HK-2 (cell line): ENCODE measurements at regions not wholly inside any gene's neighbourhood (a gene's known extent, or its start where the extent isn't known, plus 50 kb on each side); places are given as distances from the start of the nearest gene placed in this dataset.
A peak's percentile ranks its signal among the peaks of the same experiment; 100 is the strongest.

Experiments used
- DNase-seq: peaks from one replicate; pipeline ENCODE4 v3.0.0-alpha.2; 2018; ENCODE audit not compliant: unreplicated experiment

- no peak for DNase-seq
These were observed 116.6 kb upstream of the PROX1 start for GRCh38 chr1:213871179-213871578.

DNA sequence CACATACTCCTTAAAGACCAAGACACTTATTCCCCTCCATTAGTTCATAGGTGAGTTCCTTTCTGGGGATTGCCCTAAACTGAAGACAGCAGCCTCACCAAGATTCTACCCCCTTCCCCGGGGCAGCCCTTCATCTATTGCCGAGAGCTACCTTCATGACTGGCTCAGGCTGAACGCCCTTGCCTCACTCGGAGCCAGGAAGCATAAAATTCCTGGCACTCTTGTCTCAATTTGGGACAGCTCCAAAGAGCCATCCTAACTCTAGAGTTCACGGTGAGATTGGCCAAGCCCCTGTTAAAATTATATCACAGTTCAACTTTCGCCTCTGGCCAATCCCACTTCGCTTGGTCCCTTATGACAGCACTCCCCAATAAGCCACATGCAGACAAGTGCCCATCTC, 113.0 kb upstream of the PROX1 start:
- no peak for DNase-seq

DNA sequence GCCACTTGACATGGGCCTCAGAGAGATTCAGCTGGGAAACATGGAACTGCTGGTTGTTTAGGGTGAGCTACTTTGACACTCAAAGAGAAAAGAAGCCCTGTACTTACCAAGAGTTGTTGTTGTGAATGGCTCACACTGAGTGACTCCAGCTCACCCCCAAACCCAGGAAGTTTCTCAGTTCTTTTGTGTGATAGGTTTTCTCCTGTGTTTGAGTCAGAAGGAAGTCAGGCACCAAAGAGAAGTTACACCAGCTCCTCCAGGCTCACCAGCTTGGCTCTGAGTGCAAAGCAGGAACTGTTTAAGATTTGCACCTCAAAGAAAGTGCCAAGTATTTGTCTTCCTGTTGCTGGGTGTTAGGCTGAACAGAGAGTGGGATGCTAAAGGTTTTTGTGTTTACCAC, 111.2 kb upstream of the PROX1 start:
- no peak for DNase-seq

DNA sequence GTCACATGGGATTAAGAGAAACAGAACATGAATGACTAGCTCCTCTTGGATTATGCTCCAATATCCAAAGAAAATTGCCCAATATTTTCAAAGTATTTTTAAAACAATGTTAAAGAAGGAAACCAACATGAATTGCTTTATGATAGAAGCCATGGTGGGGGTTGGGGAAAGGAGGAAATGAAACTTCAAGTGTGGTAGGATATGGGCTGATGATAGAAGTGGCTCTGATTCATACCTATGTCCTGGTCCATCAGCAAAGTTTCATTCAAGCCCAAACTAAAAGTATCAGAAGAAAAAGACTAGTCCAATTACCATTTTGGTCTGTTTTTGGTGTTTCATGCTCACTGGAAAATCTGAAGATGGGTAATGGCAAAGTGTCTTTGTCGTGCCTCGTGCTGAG, 104.2 kb upstream of the PROX1 start:
- no peak for DNase-seq

- DNase-seq = no peak
These were observed 103.4 kb upstream of the PROX1 start for GRCh38 chr1:213884402-213884801.

GRCh38 chr1:213884942-213885341, 102.8 kb upstream of the PROX1 start:
- DNase-seq = no peak

DNA sequence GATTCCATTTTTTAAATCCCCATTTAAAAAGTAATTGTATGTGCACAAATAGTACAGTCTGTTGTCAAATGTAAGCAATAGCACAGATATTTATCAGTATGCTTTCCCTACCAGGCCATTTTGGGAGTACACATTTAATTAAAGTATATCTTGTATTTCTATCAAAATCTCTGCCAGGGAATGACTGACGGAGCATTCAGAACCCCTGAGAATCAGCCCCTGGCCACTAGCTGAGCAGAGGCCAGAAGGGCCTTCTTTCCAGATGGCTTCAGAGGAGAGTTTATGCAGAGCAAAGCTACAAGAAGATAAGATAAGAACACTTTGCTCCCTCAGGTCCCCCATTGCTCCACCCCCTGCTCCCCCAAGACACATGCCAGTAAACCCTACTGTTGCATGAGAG, 99.9 kb upstream of the PROX1 start:
- DNase-seq = no peak

DNA sequence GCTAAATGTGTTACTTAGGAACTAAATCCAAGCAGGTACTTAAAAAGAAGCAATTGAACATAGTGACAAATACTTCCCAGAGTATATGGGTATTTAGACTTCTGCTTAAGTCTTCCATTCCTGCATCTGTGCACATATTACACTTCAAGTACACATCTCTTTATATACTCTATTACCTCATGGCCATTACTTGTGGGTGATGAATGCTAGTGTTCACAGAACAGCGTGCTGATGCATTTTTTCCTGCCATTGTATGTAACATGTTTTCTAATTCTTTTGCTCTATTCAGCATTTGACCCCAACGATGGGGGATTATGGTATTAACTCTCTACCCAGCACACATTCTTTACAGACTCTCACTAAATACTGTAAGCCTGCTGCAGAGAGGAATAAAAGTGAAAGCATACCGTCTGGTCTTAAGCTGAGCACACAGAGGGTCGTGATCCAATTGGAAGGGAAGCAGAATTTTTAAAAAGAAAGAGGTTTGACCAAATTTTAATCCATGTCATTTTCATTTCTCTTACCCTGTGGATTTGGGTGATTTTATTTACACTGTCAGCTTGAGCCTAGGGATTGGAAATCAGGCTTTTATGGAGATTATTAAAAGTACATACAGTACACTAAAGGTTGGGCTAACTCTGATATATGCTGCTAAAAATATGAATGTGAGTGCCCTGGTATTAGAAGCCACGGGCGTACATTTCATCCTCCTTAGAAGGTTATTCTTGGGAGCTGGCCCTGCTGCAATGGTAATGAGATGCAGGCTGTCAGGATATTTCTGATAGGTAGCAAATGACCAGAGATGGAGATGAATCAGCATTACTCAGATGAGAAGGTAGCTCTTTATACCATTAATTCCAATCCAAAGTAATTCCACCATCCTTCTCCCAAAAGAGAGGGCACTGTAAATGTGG, 95.5 kb upstream of the PROX1 start:
- DNase-seq = no peak

DNA sequence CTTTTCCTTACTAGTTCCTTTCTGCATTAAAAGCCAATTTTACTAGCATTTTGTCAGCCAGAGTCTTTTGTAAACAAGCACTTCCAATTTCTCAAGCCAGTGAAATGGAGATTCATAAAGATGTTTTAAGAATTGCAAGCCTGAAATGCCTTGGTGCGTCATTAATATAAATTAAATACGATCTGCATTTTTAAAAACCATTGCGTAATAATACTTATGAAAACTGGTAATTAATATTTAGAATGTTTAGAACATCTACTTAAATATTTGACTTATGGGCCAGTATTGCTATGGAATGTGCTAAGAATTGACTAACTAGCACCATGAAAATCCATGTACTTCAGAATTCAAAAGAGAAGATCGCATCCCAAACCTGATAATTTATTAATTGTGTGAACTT, 89.1 kb upstream of the PROX1 start:
- no peak for DNase-seq

GRCh38 chr1:213899413-213899812, 88.4 kb upstream of the PROX1 start:
- DNase-seq = no peak

DNA sequence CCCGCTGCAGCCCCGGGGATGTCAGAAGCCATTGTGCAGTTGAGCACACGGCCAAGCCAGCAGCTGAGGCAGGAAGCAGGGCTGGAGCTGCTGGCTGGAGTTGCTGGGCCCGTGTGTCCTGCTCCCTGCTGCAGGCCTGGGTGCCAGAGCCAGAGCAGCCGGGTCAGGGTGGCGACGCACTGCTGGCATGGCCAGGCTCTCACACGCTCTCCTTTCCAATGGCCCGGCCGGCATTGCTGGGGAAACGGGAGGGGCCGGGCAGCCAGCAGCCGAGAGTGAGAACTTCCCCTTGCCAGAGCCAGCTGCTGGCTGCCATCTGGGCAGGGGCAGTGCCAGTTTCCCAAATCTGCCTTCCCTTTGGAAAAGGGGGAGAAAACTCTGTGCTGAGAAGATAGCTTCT, 82.4 kb upstream of the PROX1 start:
- no peak for DNase-seq

- DNase-seq = no peak
These were observed 79.3 kb upstream of the PROX1 start for GRCh38 chr1:213908521-213908920.

DNA sequence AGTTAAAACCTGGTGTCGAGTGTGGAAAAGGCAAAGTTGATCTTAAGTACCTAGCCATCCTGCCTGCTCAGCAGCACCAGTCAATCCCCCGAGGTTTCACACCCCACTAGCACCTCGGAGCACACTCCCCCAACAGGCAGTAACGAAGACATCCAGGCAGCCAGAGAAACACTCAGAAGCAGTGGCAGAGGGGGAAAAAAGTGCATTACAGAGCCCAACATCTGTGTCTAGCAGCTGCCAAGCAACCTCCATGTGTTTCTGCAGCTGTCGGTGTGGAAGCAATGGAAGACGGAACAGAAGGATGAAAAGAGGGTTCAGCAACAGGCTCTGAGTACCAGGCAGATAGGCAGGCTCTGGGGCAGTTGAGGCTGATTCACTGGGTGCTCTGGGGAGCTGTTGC, 73.4 kb upstream of the PROX1 start:
- no peak for DNase-seq

- no peak for DNase-seq
These were observed 66.5 kb upstream of the PROX1 start for GRCh38 chr1:213921311-213921710.

DNA sequence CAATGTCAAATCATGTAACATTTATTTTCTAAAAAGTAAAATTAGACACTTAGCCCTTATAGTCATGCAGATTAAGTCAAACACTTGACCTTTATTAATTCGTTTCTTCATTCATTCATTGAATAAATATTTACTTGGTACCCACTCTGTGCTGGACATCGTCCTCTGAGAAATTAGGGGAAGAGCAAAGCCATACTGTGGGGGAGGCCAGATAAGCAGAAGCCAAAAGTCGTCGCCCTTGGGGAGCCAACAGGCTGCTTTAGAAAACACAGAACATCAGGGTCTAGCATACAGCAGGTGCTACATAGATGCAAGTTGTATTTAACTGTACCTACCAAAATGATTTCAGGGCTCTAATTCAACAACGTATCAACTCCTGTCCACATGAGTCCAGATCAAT, 66.1 kb upstream of the PROX1 start:
- no peak for DNase-seq

GRCh38 chr1:213925531-213926182, 62.1 kb upstream of the PROX1 start:
- no peak for DNase-seq

GRCh38 chr1:213927846-213928245, 59.9 kb upstream of the PROX1 start:
- no peak for DNase-seq

DNA sequence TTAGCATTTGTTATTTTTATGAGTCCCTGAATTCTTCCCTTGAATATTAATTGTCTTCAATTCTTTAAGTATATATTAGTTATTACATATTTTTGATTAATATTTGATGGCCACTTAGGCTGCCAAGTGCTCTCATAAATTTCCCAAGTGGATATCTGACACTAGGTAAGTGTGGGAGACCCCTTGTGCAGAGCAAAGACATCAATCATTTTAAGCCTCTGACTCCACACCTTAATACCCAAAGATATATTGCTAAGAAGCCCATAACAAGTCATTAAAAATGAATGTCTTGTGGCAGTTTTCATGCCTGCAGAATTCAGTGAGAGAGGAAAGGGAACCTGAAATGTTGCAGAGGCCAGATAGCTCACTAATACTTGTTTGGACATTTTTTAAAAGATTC, 58.4 kb upstream of the PROX1 start:
- DNase-seq = no peak

DNA sequence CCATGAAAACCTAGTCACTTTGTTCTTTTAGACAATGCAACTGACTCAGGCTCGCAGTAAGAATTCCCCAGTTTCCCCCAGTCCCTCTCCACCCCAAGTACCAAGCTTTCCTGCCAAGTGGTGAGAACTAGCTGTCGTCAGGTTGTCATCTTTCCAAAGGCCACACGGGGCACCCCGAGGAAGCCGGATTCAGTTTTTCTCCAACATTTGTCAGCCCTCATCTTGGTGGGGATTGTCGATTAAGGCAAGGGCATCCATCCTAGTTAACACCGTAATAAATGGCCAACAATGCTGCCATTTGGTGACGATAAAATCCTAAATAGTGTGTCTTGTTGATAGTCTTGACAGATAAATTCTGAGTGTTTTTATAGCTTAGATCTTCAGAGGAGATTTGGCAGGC, 55.9 kb upstream of the PROX1 start:
- peak; percentile 3 for DNase-seq

DNA sequence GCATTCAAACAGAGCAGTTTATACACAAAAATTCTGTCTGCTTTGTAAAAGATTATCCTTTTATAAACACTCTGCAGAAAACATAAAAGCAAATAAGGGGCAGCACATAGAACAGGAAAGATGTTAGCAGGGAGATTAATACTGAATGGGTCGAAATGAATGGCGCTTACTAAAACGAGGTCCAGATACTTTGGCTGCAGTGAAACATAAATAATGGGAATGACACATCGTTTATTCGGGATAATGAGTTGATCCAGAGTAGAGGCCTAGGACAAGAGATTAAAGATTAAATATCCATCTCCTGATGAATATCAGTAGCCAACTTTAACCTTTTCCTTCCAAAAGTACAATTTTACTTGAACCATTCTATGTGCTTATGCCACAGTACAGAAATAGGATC, 54.4 kb upstream of the PROX1 start:
- no peak for DNase-seq

DNA sequence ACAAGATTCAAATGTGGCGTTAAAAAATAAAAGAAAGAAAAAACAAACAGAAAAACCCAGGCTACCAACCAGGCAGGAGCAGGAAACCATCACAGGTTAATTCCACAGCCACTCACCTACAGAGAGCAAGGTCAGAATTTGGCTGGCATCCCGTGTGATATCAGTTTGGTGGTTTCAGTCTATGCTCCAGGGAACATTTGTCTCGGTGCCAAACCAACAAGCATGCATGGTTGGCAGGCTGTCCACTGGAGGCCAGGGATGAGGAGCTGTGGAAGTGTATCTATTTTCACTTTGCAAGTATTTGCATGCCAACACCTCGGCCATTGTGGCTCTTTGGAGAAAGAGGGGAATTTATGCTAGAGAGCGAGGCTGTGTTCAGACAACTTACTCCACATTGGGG, 53.1 kb upstream of the PROX1 start:
- DNase-seq = peak; percentile 67

GRCh38 chr1:213936571-213936970, 51.2 kb upstream of the PROX1 start:
- no peak for DNase-seq
